Vagina (tissue), 2 donors: ENCODE measurements at regions not wholly inside any gene's neighbourhood (a gene's known extent, or its start where the extent isn't known, plus 50 kb on each side); places are given as distances from the start of the nearest gene placed in this dataset.

Source experiments
- DNase-seq, 2 donors: peaks; one replicate each; pipeline ENCODE4 v3.0.0-alpha.2; 2017; ENCODE audit errors: extremely low spot score in 2 of 2
- H3K27ac ChIP-seq: fragments of 200-600 bp; sonication (generic); one replicate; pipeline ENCODE4 v1.5.1; 2019
- H3K27me3 ChIP-seq: fragments of 200-600 bp; sonication (generic); one replicate; pipeline ENCODE4 v1.5.1; 2019
- H3K36me3 ChIP-seq, 2 donors: fragments of 200-600 bp; sonication (generic); one replicate each; pipeline ENCODE4 v1.5.1; 2017 to 2019
- H3K4me1 ChIP-seq: fragments of 200-600 bp; sonication (generic); one replicate; pipeline ENCODE4 v1.5.1; 2019
- H3K4me3 ChIP-seq, 2 donors: fragments of 200-600 bp; sonication (generic); 1 replicate in 1 of 2; 2 replicates in 1 of 2; pipeline ENCODE4 v1.5.1; 2016 to 2019
- H3K9me3 ChIP-seq: fragments of 200-600 bp; sonication (generic); one replicate; pipeline ENCODE4 v1.5.1; 2019
- CTCF ChIP-seq, 3 experiments: fragments of 450-650 bp in 2 of 3; fragments of 200-600 bp in 1 of 3; sonication (generic) in 1 of 3; IDR thresholded peaks; one replicate each; pipeline ENCODE4 v1.5.1; 2017 to 2019; ENCODE audit warnings: antibody characterized with exemption in 3 of 3, mild to moderate bottlenecking in 2 of 3, moderate library complexity in 2 of 3
- POLR2A ChIP-seq, 2 donors: fragments of 450-650 bp; IDR thresholded peaks; one replicate each; pipeline ENCODE4 v1.6.1; 2017; ENCODE audit warnings: antibody characterized with exemption in 2 of 2, mild to moderate bottlenecking in 2 of 2, moderate library complexity in 2 of 2
- POLR2AphosphoS5 ChIP-seq, 2 donors: sonication (generic); formaldehyde crosslinking; IDR thresholded peaks; one replicate each; pipeline ENCODE4 v1.9.0; 2017; ENCODE audit warnings: antibody characterized with exemption in 2 of 2, mild to moderate bottlenecking in 2 of 2, low read depth in 1 of 2; ENCODE audit not compliant: insufficient read depth in 1 of 2
- intact Hi-C: fragments of 100-400 bp; cut with DNase I; formaldehyde crosslinking; loops from one replicate; pipeline ENCODE4 v1.15.1; 2023

GRCh38 chr5:63843190-63843589 lies 119.1 kb downstream of the HTR1A start:
- no peaks in the 10 kb centered on the region for H3K27me3 ChIP-seq
- H3K4me1 ChIP-seq, result no peaks in the 10 kb centered on the region
- H3K9me3 ChIP-seq, result no peaks in the 10 kb centered on the region
- H3K36me3 ChIP-seq, result no peaks in the 10 kb centered on the region
- no peak overlapping the region for H3K27ac ChIP-seq
- no peak for TF ChIP-seq CTCF (IDR thresholded peaks at IDR 0.05)
- no peak for TF ChIP-seq POLR2A (IDR thresholded peaks at IDR 0.05)
- TF ChIP-seq POLR2AphosphoS5 (IDR thresholded peaks at IDR 0.05; ENCODE audit: insufficient read depth in 1 of 2, low read depth in 1 of 2), result no peak
- no peak for DNase-seq
- intact Hi-C loops, result no loop called here
- no peak overlapping the region for H3K4me3 ChIP-seq

- Histone ChIP-seq H3K27me3 (no peaks in the 10 kb centered on the region), H3K27ac (no peak overlapping the region), H3K9me3 (no peaks in the 10 kb centered on the region), H3K4me3 (no peak overlapping the region), H3K36me3 (no peaks in the 10 kb centered on the region), H3K4me1 (no peaks in the 10 kb centered on the region)
- TF ChIP-seq CTCF (IDR thresholded peaks at IDR 0.05) (no peak), POLR2A (IDR thresholded peaks at IDR 0.05) (no peak), POLR2AphosphoS5 (IDR thresholded peaks at IDR 0.05; ENCODE audit: insufficient read depth in 1 of 2, low read depth in 1 of 2) (no peak)
- DNase-seq, result no peak
- intact Hi-C loops, result no loop called here
Measured at GRCh38 chr5:63837437-63837836, 124.8 kb downstream of the HTR1A start.

- Histone ChIP-seq H3K9me3 (no peaks in the 10 kb centered on the region), H3K4me1 (no peaks in the 10 kb centered on the region), H3K27ac (no peak overlapping the region), H3K4me3 (no peak overlapping the region), H3K36me3 (no peaks in the 10 kb centered on the region), H3K27me3 (no peaks in the 10 kb centered on the region)
- intact Hi-C loops, result no loop called here
- no peak for TF ChIP-seq CTCF (IDR thresholded peaks at IDR 0.05)
- no peak for TF ChIP-seq POLR2AphosphoS5 (IDR thresholded peaks at IDR 0.05; ENCODE audit: insufficient read depth in 1 of 2, low read depth in 1 of 2)
- no peak for TF ChIP-seq POLR2A (IDR thresholded peaks at IDR 0.05)
- no peak for DNase-seq
Measured at GRCh38 chr5:63831381-63831780, 130.9 kb downstream of the HTR1A start.

DNA sequence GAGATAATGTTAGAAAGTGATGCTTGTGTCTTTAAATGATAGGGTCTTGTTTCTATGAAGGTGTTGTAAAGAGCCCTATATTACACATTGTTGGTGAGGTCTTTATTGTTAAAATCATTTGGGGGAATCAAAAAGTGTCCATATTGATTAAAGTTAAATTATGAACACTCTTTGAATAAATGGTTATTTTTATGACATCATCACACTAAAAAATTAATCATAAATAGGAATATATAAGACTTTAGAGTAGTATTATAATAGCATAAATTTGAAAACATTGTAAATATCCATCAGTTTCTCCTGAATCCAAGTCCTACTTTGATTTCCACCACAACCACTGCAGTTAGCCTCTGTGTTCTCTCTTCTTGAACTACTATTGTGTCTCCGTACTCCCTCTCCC lies 136.3 kb downstream of the HTR1A start:
- H3K27ac ChIP-seq, result no peak overlapping the region
- no peaks in the 10 kb centered on the region for H3K4me1 ChIP-seq
- TF ChIP-seq POLR2AphosphoS5 (IDR thresholded peaks at IDR 0.05; ENCODE audit: insufficient read depth in 1 of 2, low read depth in 1 of 2) (no peak), CTCF (IDR thresholded peaks at IDR 0.05) (no peak)
- DNase-seq, result no peak
- intact Hi-C loops, result no loop called here
- H3K9me3 ChIP-seq, result no peaks in the 10 kb centered on the region
- H3K4me3 ChIP-seq, result no peak overlapping the region
- no peaks in the 10 kb centered on the region for H3K27me3 ChIP-seq
- H3K36me3 ChIP-seq, result no peaks in the 10 kb centered on the region

GRCh38 chr5:63823583-63823982 lies 138.7 kb downstream of the HTR1A start:
- Histone ChIP-seq H3K27me3 (no peaks in the 10 kb centered on the region), H3K27ac (no peak overlapping the region), H3K4me1 (no peaks in the 10 kb centered on the region), H3K9me3 (no peaks in the 10 kb centered on the region), H3K4me3 (no peak overlapping the region), H3K36me3 (no peaks in the 10 kb centered on the region)
- intact Hi-C loops, result no loop called here
- DNase-seq, result no peak
- TF ChIP-seq CTCF (IDR thresholded peaks at IDR 0.05) (no peak), POLR2AphosphoS5 (IDR thresholded peaks at IDR 0.05; ENCODE audit: insufficient read depth in 1 of 2, low read depth in 1 of 2) (no peak), POLR2A (IDR thresholded peaks at IDR 0.05) (no peak)
